ENCODE measurements at regions not wholly inside any gene's neighbourhood (a gene's known extent, or its start where the extent isn't known, plus 50 kb on each side); places are given as distances from the start of the nearest gene placed in this dataset.
"Not testable (repeated sequence)": the region's sequence is repeated elsewhere in the genome, so short reads cannot be mapped to it uniquely, and the experiment has no call there.

DNA sequence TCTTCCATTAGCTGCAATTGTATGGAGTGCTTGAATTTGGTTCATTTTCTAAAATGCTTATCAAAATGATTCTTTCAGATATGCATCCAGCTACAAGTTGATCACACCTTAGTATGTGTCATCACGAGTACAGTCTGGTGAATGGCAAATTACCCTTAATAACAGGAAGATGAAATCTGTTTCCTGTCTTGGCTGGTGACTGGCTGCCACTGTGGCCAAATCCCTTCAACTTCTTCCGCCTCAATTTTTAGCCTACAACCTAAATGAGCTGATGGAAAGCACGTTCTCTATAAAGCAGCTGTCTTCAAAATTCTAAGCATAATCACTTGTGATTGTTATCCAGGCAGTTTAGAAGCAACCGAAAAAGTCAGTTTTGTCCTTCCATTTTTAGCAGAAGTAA, 387.1 kb upstream of the NECTIN3 start:
- DNase-seq (ENCODE audit: low spot score) = no peak

DNA sequence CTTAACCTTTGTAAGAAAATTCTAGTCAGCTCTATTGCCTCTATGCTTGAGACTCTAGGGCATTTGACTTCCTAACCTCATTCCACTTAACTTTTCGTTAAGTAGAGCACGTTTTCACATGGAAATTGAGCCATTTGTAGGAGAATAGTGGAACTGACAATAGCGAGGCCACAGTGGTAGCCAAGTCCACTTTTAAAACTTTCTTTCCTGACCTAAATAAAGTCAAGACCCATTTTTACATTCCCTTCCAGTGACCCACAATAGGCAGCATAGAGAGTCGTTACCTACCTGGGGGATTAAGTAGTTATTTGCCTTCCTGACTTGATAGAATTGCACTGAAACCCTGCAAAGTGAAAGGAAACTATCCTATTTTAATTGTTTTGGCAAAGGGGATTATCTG, 386.0 kb upstream of the NECTIN3 start:
- no peak for DNase-seq (ENCODE audit: low spot score)

- DNase-seq (ENCODE audit: low spot score) = no peak
Observed at GRCh38 chr3:110686701-110687100, 384.9 kb upstream of the NECTIN3 start.

DNA sequence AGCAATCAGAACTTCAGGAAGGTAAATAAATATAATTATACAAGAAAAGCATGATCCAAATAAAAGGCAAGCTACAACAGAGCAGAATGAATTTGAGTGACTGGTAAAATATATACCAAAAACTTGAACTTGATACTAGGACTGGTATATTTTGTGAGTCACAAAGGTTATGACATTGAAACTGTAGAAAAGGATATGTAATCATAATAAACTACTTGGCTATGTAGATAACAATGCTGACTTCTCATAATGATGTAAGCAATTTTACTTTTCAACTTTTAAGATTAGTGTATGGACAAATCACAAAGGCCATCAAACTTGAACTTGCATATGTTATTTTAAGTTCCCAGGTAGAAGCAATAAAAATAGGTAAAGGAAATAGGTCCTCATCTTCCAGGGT, 384.5 kb upstream of the NECTIN3 start:
- no peak for DNase-seq (ENCODE audit: low spot score)

GRCh38 chr3:110697961-110698360, 373.7 kb upstream of the NECTIN3 start:
- no peak for DNase-seq (ENCODE audit: low spot score)

DNA sequence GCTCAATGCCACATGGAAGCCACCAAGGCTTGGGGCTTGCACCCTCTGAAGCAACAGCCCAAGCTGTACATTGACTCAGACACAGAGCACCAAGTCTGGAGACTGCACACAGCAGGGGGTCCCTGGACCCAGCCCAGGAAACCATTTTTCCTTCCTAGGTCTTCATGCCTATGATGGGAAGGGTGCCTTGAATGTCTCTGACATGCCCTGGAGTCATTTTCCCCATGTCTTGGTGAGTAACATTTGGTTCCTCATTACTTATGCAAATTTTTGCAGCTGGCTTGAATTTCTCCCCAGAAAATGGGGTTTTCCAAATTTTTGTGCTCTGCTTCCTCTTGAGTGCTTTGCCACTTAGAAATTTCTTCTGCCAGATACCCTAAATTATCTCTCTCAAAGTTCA, 367.3 kb upstream of the NECTIN3 start:
- DNase-seq (ENCODE audit: low spot score) = not testable (repeated sequence)

GRCh38 chr3:110708156-110708555, 363.5 kb upstream of the NECTIN3 start:
- no peak for DNase-seq (ENCODE audit: low spot score)

DNA sequence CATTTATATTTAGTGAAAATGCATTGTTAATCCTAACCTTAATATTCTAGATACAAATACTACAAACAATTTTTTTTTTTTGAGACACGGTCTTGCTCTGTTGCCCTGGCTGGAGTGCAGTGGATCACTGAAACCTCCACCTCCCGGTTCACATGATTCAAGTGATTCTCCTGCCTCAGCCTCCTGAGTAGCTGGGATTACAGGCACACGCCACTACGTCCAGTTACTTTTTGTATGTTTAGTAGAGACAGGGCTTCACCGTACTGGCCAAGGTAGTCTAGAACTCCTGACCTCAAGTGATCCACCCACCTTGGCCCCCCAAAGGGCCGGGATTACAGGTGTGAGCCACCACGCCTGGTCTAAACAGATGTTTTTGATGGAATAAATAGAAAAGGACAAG, 361.5 kb upstream of the NECTIN3 start:
- no peak for DNase-seq (ENCODE audit: low spot score)

- DNase-seq (ENCODE audit: low spot score) = no peak
Observed at GRCh38 chr3:110710603-110711002, 361.0 kb upstream of the NECTIN3 start.

DNA sequence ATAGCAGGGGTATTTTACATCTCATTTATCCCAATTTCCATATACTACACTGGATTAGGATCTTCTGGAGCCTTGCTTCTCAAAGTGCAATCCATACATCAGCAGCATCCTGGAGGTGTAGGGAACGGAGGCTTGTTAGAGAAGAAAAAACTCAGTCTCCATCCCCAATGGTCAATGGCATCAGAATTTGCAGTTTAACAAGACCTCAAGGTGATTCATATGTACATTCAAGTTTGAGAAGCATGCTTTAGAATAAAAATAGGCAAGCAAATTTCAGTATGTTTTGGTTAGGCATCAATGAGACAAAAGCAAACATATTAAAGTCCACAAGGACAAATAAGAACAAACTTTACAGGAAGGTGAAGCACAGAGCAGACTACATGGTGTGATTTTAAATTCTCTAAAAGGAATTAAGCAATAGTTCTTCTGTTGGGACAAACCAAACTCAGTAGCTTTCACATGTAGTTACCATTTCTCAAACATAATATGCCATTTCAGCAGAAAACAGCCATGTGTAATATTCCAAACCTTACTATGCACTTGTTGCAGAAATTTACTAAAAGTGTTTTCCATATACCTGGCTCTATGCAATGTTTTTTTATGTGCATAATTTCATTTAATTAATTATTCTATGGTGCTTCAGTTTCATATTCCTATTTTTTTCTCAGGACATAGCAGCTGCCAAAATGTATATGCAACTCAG, 360.3 kb upstream of the NECTIN3 start:
- DNase-seq (ENCODE audit: low spot score) = no peak

- no peak for DNase-seq (ENCODE audit: low spot score)
Observed at GRCh38 chr3:110711851-110712516, 359.6 kb upstream of the NECTIN3 start.

- DNase-seq (ENCODE audit: low spot score) = no peak
Observed at GRCh38 chr3:110727056-110727455, 344.6 kb upstream of the NECTIN3 start.

- DNase-seq (ENCODE audit: low spot score) = no peak
Observed at GRCh38 chr3:110731148-110731547, 340.5 kb upstream of the NECTIN3 start.

DNA sequence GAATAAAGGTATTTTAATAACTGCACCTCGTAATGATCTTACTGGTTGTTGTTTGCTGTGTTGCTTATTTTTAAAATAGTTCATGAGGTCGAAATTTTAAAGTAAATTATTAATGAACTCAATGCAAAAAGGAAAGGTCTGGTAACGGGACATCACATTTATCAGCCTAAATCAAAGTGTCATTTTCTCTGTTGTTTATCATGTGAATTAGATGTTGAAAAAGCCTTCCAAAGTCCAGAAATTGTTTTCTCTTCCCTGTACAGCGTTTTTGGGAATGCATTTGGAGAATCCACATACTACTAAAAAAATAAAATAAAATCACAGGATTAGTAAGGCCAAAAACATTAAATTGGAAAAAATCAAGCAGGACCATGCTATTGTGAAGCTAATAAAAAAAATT, 339.2 kb upstream of the NECTIN3 start:
- no peak for DNase-seq (ENCODE audit: low spot score)

DNA sequence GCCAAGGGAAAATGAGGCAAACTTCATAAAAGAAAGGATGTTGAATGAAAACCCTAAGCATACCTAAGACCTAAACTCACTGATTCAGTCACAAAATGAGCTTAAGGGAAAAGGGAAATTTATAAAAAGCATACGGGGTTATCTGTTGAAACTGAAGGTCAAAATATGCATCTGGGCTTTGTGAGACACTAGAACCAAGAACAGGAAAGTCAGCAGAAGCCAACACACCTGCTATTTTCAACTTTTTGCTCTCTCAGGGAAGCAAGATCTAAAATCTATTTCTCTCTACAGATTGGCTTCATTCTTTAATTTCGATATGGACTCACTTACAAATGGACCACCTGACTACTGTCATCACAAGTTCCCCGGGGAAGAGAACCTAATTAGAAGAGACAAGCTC, 338.6 kb upstream of the NECTIN3 start:
- DNase-seq (ENCODE audit: low spot score) = no peak

GRCh38 chr3:110734524-110734923, 337.1 kb upstream of the NECTIN3 start:
- DNase-seq (ENCODE audit: low spot score) = no peak

DNA sequence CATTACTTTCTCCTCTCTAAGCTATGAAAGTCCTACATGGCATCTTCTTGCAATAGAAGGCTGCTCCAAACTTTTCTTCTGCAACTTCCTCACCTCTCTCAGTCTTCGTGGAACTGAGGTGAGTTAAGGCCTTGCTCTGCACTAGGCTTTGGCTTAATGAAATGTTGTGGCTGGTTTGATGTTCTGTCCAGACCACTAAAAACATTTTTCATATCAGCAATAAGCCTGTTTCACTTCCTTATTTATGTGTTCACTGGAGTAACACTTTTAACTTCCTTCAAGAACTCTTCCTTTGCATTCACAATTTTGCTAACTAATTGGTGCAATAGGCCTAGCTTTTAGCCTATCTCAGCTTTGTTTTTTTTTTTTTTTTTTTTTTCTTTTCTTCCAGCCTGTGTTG, 335.3 kb upstream of the NECTIN3 start:
- no peak for DNase-seq (ENCODE audit: low spot score)

GRCh38 chr3:110738531-110738930, 333.1 kb upstream of the NECTIN3 start:
- DNase-seq (ENCODE audit: low spot score) = no peak

DNA sequence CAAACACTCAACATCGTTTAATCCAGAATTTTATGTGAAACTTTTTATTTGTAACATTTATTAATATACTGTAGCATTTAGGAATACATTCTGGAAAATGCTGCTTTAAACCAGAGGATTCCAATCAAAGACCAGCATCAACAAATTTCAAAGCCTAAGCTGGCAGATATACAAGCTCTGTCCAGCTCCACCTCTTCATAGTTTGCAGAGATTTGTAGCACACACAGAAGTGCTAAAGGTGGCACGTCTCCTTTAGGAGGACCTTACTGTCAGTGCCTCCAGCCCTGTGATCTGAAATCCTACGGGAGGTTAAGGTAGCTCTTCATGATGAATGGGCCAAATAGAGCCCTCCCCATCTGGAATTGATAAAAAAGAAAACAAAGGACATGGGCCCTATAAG, 329.7 kb upstream of the NECTIN3 start:
- DNase-seq (ENCODE audit: low spot score) = no peak

DNA sequence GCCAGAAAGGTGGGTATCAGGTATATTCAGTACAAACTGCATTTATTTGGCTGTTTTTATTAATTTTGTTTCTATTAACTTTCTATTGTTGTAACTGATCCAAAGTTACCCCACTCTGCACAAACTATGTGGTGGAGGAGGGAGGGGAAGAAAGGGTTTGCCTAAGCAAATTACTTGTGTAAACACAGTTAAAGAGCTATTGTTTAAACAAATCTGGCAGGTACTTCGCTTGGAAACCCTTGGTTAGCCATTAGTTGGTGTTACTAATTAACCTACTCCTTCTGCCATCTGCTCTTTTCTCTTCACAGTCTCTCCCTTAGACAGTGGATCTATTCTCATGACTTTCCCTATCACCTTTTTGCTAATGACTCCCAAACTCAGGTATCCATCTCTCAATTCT, 328.4 kb upstream of the NECTIN3 start:
- DNase-seq (ENCODE audit: low spot score) = no peak

DNA sequence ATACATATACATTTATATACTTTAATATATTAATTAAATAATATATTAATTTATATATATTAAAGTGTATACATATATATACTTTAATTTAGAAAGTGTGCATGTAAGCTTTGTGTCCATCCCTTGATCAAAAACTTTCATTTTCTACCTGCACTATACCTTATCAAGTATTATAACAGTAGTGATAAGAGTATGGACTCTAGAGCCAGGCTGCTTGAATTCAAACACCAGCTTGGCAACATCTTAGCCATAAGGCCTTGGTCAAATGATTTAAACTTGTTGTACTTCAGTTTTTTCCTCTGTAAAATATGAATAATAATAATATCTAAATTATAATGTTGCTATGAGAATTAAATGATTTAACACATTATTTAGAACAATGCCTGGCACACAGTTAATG, 327.6 kb upstream of the NECTIN3 start:
- DNase-seq (ENCODE audit: low spot score) = no peak

DNA sequence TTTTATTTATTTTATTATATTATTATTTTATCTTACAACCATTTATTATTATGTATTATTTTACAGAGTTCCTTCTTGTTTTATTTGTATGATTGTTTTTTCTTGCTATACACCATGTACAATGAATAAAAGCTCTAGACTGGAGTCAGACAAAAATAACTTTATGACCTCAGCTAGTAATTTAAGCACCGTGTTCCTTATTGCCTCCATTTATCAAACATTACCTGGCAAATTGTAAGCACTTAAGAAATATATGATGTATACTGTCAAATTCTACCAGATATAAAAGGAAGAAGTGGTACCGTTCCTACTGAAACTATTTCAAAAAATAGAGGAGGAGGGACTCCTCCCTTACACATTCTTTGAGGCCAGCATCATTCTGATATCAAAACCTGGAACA, 326.9 kb upstream of the NECTIN3 start:
- DNase-seq (ENCODE audit: low spot score) = no peak

GRCh38 chr3:110749006-110749405, 322.6 kb upstream of the NECTIN3 start:
- no peak for DNase-seq (ENCODE audit: low spot score)

DNA sequence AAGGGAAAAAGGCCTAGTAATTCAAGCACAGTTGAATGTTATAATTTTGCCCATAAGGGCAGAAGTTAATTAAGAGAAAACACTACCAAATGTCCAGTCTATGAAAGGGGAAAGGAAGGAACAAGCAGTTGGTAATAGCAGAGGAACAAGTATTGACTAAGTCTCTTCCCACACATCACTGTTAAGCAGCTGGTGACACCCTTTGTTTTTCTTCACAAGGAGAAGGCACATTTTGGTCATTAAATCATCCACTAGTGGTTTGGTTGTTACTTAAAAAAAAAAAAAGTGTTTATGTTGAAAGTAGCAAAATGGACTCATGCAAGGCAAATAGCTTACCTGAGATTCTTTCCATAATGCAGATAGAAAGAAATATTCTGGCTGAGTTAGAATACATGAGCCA, 321.4 kb upstream of the NECTIN3 start:
- no peak for DNase-seq (ENCODE audit: low spot score)
